K562 (cell line): ENCODE measurements at regions not wholly inside any gene's neighbourhood (a gene's known extent, or its start where the extent isn't known, plus 50 kb on each side); places are given as distances from the start of the nearest gene placed in this dataset.

Experiments
- CBX2 ChIP-seq: fragments of 200-600 bp; sonication (generic); IDR thresholded peaks from one replicate; pipeline ENCODE4 v1.6.1; 2012; ENCODE audit warnings: mild to moderate bottlenecking, low read length, inconsistent platforms; ENCODE audit not compliant: insufficient read depth, poor library complexity, severe bottlenecking
- ELF1 ChIP-seq: fragments of 200-800 bp; sonication (Bioruptor generic); IDR thresholded peaks from 2 replicates; pipeline ENCODE4 v1.6.1; 2016; ENCODE audit warnings: missing genetic modification characterization, missing compliant biosample characterization
- EP300 ChIP-seq: IDR thresholded peaks from 2 replicates; pipeline ENCODE4 v1.6.1; 2012; ENCODE audit warnings: low read length, improper control_type of control experiment
- GATA2 ChIP-seq: sonication (generic); formaldehyde crosslinking; IDR thresholded peaks from 2 replicates; pipeline ENCODE4 v1.4.0; 2020; ENCODE audit warnings: mild to moderate bottlenecking, missing genetic modification reagents
- MXD1 ChIP-seq: fragments of 250-450 bp; sonication (Bioruptor Pico); IDR thresholded peaks from 2 replicates; pipeline ENCODE4 v1.8.0; 2021; ENCODE audit warnings: borderline replicate concordance, mild to moderate bottlenecking, moderate library complexity; ENCODE audit not compliant: poor library complexity, severe bottlenecking
- NFE2L1 ChIP-seq: fragments of 450-650 bp; IDR thresholded peaks from 2 replicates; pipeline ENCODE4 v1.6.1; 2016; ENCODE audit warnings: missing genetic modification characterization, low read depth, mild to moderate bottlenecking, missing compliant biosample characterization, moderate library complexity, borderline replicate concordance
- NFIC ChIP-seq: fragments of 450-650 bp; IDR thresholded peaks from 2 replicates; pipeline ENCODE4 v1.6.1; 2017; ENCODE audit warnings: mild to moderate bottlenecking, inconsistent platforms
- NONO ChIP-seq, 2 experiments: fragments of 200-400 bp in 1 of 2; fragments of 450-650 bp in 1 of 2; formaldehyde crosslinking in 1 of 2; IDR thresholded peaks; 2 replicates each; pipeline ENCODE4 v1.6.1; 2017; ENCODE audit warnings: low read depth in 2 of 2, mild to moderate bottlenecking in 2 of 2, moderate library complexity in 2 of 2, low read length in 1 of 2
- NR2F6 ChIP-seq: fragments of 450-650 bp; formaldehyde crosslinking; IDR thresholded peaks from 2 replicates; pipeline ENCODE4 v1.4.0; 2020; ENCODE audit warnings: mild to moderate bottlenecking
- ZNF217 ChIP-seq: sonication (generic); formaldehyde crosslinking; IDR thresholded peaks from 2 replicates; pipeline ENCODE4 v1.8.0; 2022; ENCODE audit warnings: mild to moderate bottlenecking, missing genetic modification reagents
- TF ChIP-seq, protein P1 (sequence below), 3 experiments: IDR thresholded peaks in 2 of 3; conservative IDR thresholded peaks in 1 of 3; 2 replicates each; pipeline ENCODE4 v1.5.1; 2011 to 2012; ENCODE audit warnings: low read length in 3 of 3, mild to moderate bottlenecking in 3 of 3, control low read depth in 2 of 3, improper control_type of control experiment in 1 of 3, inconsistent platforms in 1 of 3, low read depth in 1 of 3, mixed read lengths in 1 of 3, moderate library complexity in 1 of 3; ENCODE audit not compliant: insufficient read depth in 2 of 3
- TF ChIP-seq, protein P2 (sequence below), 2 experiments: IDR thresholded peaks; 2 replicates each; pipeline ENCODE4 v1.6.1; 2012; ENCODE audit warnings: improper control_type of control experiment in 2 of 2, low read depth in 2 of 2, low read length in 2 of 2, borderline replicate concordance in 1 of 2

DNA sequence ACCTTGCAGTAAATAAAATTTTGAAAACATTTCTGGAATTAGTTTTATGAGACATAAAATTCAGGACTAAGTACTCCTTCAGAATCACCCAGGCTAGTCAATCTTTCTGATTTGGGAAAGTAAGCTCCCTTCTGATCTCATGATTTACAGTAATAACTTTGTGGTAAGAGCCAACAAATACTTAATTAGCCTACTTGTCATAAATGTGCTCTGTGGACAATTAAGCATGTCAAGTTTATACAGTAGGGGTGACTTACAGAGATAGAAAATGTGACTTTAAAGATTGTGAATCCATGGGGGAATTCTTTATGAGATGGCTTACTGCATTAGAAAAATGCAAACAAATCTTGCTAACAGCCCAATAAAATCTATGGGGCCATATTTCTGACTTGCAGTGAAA lies 616.9 kb upstream of the GHITM start:
- no peak for TF ChIP-seq GATA2 (CRISPR knock-in tag)
- TF ChIP-seq NFIC, result no peak
- TF ChIP-seq, protein P1, sequence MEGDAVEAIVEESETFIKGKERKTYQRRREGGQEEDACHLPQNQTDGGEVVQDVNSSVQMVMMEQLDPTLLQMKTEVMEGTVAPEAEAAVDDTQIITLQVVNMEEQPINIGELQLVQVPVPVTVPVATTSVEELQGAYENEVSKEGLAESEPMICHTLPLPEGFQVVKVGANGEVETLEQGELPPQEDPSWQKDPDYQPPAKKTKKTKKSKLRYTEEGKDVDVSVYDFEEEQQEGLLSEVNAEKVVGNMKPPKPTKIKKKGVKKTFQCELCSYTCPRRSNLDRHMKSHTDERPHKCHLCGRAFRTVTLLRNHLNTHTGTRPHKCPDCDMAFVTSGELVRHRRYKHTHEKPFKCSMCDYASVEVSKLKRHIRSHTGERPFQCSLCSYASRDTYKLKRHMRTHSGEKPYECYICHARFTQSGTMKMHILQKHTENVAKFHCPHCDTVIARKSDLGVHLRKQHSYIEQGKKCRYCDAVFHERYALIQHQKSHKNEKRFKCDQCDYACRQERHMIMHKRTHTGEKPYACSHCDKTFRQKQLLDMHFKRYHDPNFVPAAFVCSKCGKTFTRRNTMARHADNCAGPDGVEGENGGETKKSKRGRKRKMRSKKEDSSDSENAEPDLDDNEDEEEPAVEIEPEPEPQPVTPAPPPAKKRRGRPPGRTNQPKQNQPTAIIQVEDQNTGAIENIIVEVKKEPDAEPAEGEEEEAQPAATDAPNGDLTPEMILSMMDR (IDR thresholded peaks at IDR 0.05 in 2 of 3, conservative IDR thresholded peaks at IDR 0.05 in 1 of 3; ENCODE audit: insufficient read depth in 2 of 3, low read depth in 1 of 3, low read length in 3 of 3), result no peak
- no peak for TF ChIP-seq NFE2L1 (tag)
- TF ChIP-seq ELF1 (tag), result no peak
- TF ChIP-seq NR2F6 (CRISPR knock-in tag), result no peak
- TF ChIP-seq MXD1, result no peak
- TF ChIP-seq EP300, result no peak
- TF ChIP-seq, protein P2, sequence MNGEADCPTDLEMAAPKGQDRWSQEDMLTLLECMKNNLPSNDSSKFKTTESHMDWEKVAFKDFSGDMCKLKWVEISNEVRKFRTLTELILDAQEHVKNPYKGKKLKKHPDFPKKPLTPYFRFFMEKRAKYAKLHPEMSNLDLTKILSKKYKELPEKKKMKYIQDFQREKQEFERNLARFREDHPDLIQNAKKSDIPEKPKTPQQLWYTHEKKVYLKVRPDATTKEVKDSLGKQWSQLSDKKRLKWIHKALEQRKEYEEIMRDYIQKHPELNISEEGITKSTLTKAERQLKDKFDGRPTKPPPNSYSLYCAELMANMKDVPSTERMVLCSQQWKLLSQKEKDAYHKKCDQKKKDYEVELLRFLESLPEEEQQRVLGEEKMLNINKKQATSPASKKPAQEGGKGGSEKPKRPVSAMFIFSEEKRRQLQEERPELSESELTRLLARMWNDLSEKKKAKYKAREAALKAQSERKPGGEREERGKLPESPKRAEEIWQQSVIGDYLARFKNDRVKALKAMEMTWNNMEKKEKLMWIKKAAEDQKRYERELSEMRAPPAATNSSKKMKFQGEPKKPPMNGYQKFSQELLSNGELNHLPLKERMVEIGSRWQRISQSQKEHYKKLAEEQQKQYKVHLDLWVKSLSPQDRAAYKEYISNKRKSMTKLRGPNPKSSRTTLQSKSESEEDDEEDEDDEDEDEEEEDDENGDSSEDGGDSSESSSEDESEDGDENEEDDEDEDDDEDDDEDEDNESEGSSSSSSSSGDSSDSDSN (IDR thresholded peaks at IDR 0.05; ENCODE audit: borderline replicate concordance in 1 of 2, low read depth in 2 of 2, low read length in 2 of 2), result no peak
- TF ChIP-seq NONO (IDR thresholded peaks at IDR 0.05; ENCODE audit: low read depth in 2 of 2, low read length in 1 of 2), result no peak
- TF ChIP-seq ZNF217, result no peak
- TF ChIP-seq CBX2, result no peak
